ENCODE measurements at regions not wholly inside any gene's neighbourhood (a gene's known extent, or its start where the extent isn't known, plus 50 kb on each side); places are given as distances from the start of the nearest gene placed in this dataset.

DNA sequence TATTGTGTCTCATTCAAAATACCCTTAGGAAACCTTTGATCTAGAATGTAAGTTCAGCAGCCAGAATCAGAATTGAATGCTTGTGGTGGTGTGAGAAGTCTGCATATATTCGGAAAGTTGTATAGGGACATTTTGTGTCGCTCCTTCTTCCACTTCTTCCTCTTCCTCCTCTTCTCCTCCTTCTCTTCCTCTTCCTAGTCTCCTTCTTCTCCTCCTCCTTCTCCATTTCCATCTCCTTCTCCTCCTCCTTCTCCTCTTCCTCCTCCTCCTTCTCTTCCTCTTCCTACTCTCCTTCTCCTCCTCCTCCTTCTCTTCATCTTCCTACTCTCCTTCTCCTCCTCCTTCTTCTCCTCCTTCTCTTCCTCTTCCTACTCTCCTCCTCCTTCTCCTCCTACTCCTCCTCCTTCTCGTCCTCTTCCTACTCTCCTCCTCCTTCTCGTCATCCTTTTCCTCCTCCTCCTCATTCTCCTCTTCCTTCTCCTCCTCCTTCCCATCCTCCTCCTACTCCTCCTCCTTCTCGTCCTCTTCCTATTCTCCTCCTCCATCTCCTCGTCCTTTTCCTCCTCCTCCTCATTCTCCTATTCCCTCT lies 749.3 kb upstream of the GOLIM4 start:
- DNase-seq (ENCODE audit: low spot score) = no peak

GRCh38 chr3:168844472-168844871 lies 748.7 kb upstream of the GOLIM4 start:
- DNase-seq (ENCODE audit: low spot score) = no peak

- DNase-seq (ENCODE audit: low spot score) = no peak
These were observed 747.8 kb upstream of the GOLIM4 start for GRCh38 chr3:168843481-168843880.

DNA sequence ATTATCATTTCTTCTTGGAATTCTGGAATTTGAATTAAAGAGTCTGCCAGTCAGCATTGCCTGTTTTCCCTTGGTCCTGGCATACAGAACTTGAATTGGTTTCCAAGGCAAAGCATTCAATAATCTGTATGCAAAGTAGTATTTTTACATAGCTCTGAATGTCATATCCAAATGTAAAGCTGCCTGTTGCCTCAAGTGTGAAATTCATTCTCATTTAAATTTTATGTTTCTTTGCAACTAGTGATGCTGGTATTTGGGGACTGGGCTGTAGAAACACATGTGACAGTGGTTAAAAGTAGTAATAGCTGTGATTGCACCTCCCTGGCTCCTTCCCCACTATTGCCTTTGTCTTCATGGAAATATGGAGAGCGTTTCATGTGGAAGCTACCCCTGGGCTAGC lies 743.9 kb upstream of the GOLIM4 start:
- no peak for DNase-seq (ENCODE audit: low spot score)

GRCh38 chr3:168834558-168834957 lies 738.8 kb upstream of the GOLIM4 start:
- no peak for DNase-seq (ENCODE audit: low spot score)

DNA sequence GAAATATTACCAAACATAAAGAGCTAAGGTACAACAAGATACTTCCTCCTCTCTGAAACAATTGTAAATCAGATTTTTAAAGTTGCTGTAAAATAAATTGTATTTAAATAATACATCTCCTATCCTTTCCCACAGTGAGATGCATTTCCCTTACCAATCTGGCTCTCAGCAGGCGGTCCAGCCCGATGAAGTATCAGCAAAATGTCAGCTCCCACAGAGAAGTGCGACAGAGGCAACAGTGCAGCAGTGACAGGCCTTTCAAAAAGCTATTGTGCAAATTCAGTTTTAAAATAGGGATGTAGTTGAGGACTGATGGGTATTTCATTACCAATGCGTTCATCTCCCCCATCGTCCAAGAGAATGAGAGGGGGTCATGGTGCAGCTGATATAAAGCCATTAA lies 733.2 kb upstream of the GOLIM4 start:
- no peak for DNase-seq (ENCODE audit: low spot score)

- DNase-seq (ENCODE audit: low spot score) = no peak
These were observed 732.8 kb upstream of the GOLIM4 start for GRCh38 chr3:168828536-168828935.

- no peak for DNase-seq (ENCODE audit: low spot score)
These were observed 732.3 kb upstream of the GOLIM4 start for GRCh38 chr3:168828014-168828413.

DNA sequence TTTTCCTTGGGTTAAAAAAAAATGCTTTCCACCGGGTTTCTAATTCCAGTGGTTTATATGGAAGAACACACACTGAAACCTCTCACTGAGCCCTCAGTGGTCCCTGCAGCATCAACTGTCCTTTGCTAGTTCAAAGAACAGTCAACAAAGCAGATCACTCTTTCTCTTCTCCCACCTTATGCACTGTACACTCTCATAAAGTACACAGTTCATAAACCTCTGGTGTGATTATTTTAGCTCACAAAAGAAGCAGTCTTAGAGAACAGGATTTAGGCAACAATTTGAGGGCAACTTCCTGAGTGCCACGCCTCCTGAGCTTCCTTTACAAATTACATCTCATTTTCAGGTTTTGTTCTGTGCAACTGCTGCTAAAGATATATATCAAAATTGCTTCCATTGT lies 728.4 kb upstream of the GOLIM4 start:
- DNase-seq (ENCODE audit: low spot score) = no peak

DNA sequence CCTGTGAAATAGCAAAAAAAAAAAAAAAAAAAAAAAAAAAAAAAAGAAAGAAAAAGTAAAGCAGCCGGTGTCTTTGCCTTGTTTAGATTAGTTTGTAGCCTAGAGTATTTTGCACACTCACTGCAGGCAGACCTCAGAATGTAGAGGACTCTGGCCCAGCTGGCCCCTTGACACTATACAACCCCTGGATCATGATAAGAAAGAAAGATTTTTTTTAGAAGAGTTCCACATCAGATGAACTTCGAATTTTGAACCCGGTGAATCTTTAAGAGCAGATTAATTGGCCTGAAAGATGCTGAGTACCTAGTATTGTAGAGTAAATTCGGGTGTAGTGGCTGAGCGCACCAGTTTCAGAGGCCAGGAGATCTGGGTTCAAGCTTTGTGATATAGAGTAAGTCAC lies 727.7 kb upstream of the GOLIM4 start:
- no peak for DNase-seq (ENCODE audit: low spot score)

GRCh38 chr3:168820810-168821415 lies 725.2 kb upstream of the GOLIM4 start:
- no peak for DNase-seq (ENCODE audit: low spot score)

DNA sequence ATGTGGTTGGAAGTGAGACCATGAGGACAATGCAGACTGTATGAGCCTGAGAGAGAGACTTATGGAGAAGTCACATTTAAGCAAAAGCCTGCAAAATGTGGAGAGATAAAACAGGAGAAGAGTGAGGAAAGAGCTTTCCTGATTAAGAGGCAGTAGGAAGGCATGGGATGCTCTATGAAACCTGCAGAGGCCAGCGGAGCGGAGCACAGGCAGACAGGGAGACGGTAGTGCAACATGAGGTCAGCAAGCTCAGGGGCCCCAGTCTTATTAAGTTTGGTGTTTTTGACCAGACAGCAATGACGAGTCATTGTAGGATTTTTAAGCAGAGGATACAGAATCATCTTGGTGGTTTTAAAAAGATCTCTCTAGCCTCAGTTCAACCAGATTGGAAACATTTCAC lies 721.5 kb upstream of the GOLIM4 start:
- no peak for DNase-seq (ENCODE audit: low spot score)

DNA sequence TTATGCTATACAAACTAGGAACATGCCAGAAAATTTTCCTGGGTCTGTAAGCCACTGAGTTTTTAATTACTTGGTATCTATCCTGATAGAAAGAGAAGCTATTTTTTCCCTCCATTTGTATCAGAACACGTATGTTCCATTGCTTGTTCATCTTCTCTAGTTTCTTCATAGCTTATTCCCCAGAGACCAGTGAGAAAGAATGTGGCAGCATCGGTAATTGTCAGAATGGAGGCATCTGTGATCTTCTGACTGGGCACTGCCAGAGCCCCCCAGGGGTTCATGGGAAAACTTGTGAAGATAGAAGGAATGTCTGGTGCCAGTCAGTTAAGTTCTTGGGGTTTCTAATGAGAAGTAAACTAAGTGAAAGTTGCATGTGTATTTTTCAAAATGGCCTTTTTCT lies 720.2 kb upstream of the GOLIM4 start:
- DNase-seq (ENCODE audit: low spot score) = no peak

DNA sequence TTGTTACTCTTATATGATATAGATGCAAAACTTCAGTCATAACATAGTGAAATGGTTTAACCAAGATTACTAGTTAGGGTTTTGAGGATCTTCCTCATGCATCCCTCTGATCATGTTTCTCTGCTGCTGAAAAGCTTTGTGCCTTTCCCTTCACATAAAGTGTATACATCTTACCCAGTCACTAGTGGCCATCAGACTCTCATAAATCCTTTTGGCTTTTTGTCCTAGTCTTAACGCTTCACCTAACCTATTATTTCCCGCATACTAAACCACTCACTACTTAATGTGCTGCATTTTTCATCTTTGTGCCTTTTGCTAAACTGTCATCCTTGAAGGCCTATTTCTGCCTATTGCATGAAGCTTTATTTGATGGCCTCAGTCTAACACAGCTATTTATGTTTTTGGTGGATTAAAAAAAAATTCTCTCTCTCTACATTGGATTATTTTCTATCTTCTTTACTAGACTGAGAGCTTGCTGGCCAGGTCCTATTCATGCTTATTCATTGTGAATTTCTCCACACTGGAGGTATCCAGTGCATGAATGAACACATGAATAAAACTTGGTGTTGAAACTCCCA lies 717.6 kb upstream of the GOLIM4 start:
- no peak for DNase-seq (ENCODE audit: low spot score)

DNA sequence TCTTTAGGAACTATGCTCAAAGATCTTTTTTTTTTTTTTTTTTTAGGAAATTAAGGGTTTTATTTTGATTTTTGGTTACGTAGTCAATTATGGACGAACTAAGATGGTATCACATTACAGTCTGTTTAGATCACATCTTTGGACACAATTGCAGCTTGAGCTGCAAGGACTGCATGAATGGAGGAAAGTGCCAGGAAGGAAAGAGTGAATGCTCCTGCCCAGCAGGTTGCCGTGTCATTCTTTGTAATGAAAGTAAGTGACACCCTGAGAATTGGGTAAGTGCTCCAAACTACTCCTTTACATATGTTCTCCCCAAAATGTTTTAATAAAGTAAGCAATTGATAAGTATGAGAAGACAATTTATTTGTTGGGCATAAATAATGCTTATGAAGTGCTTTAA lies 716.5 kb upstream of the GOLIM4 start:
- no peak for DNase-seq (ENCODE audit: low spot score)

DNA sequence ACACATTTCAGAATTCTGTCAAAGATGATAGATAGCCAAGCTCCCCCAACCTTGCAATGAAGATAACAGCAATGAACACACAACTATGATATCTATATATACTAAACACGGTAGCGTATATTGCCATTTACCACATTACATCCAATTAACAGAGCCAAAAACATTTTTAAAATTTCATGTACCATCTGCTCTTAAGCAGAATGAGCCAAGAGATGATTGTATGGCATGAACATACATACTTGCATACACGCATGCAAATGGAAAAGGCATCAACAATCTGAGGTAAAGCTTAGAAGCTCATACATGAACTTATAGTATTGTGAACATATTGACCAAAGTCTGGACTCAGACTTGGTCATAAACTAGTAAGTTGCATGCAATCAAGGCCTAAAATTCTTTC lies 712.9 kb upstream of the GOLIM4 start:
- DNase-seq (ENCODE audit: low spot score) = no peak

- no peak for DNase-seq (ENCODE audit: low spot score)
These were observed 711.7 kb upstream of the GOLIM4 start for GRCh38 chr3:168807448-168807847.

GRCh38 chr3:168806871-168807270 lies 711.1 kb upstream of the GOLIM4 start:
- no peak for DNase-seq (ENCODE audit: low spot score)

- DNase-seq (ENCODE audit: low spot score) = no peak
These were observed 707.8 kb upstream of the GOLIM4 start for GRCh38 chr3:168803536-168803935.

DNA sequence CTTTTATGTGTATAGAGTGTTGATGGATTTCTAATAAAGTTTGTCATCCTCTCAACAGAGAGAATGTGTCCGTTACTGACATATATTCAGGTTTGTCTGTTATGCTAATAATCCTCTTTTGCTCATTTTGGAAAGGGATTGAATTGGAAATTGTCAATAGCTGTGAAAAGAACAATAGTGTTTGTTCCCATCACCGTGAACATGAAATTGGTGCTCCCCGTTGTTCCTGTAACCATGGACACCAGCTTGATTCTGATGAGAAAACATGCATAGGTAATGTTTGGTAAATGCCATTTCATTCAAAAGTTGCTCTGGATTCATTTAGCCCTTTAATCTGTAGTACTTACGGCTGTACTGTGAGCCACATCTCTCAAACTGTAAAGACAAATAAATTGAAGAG lies 707.0 kb upstream of the GOLIM4 start:
- DNase-seq (ENCODE audit: low spot score) = no peak

- DNase-seq (ENCODE audit: low spot score) = no peak
These were observed 706.1 kb upstream of the GOLIM4 start for GRCh38 chr3:168801794-168802193.

DNA sequence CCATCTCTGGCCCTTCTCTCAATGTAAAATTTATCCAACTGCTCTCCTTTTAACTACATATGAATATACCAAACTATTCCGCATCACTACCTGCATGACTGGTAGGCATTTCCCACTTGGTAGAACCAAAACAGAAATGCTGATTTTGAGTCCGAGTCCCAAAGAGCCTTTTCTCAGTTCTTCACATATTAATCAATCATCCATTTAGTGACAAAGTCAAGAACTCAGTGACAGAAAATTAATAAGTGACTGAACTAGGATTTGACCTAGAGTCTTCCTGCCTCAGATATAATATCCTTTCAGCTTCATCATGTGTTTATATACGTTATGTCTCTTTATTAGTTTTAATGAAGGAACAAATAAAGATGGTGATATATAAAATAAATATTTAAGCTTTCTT lies 700.6 kb upstream of the GOLIM4 start:
- DNase-seq (ENCODE audit: low spot score) = no peak

DNA sequence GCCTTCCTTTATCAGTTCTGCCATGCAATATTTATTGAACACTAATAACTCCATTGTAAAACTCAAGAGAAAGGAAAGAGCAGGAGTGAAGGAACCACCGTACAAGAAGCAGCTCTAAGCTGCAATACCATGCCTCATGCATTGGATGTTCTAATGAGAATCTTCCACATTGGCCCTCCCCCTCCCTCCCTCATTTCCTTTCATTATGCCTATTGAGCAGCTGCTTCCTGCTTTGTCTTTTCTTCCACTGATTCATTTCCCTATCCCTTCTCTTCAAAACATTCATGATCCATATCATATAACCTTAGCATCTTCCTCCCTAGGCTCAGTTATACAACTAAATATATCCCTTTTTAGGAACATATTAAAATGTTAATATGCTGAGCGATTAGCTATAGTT lies 698.7 kb upstream of the GOLIM4 start:
- DNase-seq (ENCODE audit: low spot score) = no peak

- no peak for DNase-seq (ENCODE audit: low spot score)
These were observed 686.5 kb upstream of the GOLIM4 start for GRCh38 chr3:168782193-168782592.
